ENCODE measurements at regions not wholly inside any gene's neighbourhood (a gene's known extent, or its start where the extent isn't known, plus 50 kb on each side); places are given as distances from the start of the nearest gene placed in this dataset.

DNA sequence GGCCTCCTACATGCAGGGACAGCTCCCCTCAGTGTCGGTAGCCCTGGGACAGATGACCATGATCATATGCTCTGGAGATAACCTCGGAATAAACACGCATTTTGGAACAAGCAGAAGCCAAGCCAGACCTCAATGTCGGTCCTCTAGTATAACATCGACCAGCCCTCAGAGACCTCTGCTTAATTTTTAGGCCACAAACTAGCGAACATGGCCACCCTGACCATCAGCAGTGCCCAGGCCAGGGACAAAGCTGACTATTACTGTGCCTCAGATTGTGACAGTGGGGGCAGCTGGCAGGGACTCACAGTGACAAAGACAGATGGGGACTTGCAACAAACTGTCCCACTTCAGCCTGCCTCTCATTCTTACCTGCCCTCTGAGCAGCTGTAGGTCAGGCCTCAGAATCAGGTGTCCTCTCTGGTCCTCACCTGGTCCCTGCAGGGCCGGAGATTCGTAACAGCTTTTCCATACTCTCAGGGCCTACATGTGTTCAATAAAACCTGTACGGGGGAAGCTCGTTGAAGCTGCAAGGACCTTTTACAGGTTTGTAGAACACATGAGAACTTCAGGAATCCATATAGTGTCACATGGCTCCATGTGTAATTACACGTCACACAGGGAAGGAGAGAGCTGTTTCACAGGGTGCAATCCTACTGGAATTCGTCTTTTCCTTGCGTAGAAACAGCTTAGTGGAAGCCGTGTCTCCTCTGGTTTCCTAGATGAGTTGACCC lies 72.8 kb upstream of the IGLL5 start:
- 83 to 91% methylated on average over 6 to 8 of the region's 14 CpGs for WGBS, 2 donors (ENCODE audit: low coverage in 1 of 2)
- no peaks in the 10 kb centered on the region for H3K36me3 ChIP-seq
- H3K4me3 ChIP-seq: no peak overlapping the region
- ATAC-seq: no peak
- H3K4me1 ChIP-seq: no peaks in the 10 kb centered on the region
- TF ChIP-seq, protein P1, sequence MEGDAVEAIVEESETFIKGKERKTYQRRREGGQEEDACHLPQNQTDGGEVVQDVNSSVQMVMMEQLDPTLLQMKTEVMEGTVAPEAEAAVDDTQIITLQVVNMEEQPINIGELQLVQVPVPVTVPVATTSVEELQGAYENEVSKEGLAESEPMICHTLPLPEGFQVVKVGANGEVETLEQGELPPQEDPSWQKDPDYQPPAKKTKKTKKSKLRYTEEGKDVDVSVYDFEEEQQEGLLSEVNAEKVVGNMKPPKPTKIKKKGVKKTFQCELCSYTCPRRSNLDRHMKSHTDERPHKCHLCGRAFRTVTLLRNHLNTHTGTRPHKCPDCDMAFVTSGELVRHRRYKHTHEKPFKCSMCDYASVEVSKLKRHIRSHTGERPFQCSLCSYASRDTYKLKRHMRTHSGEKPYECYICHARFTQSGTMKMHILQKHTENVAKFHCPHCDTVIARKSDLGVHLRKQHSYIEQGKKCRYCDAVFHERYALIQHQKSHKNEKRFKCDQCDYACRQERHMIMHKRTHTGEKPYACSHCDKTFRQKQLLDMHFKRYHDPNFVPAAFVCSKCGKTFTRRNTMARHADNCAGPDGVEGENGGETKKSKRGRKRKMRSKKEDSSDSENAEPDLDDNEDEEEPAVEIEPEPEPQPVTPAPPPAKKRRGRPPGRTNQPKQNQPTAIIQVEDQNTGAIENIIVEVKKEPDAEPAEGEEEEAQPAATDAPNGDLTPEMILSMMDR (IDR thresholded peaks at IDR 0.05): no peak
- no peaks in the 10 kb centered on the region for H3K9me3 ChIP-seq
- H3K27ac ChIP-seq: no peak overlapping the region
- peaks cover 22% of the 10 kb centered on the region for H3K27me3 ChIP-seq

DNA sequence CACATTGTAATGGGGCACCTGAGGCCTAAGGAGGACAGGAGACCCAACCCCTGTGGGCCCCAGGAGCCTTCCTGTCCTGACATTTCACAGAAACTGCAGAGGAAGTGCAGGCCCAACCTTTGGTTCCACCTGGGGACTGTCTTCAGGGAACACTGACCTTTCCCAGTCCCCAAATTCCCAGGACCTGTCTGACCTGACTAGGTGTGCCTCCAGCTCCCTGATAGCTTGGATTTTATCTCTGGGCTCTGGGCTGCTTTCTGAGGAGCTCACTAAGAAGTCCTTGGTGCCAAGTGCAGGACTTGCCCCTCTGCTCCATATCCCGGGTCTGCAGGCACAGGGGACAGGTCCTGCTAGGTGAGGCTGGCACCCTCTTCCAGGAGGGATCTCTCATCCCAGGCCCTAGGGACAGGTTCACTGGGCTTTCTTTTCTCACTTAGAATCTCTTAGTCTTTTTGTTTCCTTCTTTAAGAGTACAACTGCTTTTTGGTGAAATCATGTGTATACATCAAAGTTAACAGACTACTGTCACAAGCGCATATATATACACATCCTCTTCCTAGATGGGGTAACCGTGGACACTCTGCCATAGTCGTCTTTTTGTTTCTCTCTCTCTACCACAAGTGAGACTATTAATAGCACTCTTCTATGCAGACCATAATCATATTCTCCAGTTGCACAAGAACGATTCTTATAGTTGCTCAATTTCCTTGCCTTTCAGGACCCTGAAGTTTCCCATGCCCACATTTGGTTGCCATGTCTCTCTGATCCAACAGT lies 72.0 kb upstream of the IGLL5 start:
- no peaks in the 10 kb centered on the region for H3K4me1 ChIP-seq
- no peaks in the 10 kb centered on the region for H3K9me3 ChIP-seq
- ATAC-seq: no peak
- peaks cover 14% of the 10 kb centered on the region for H3K27me3 ChIP-seq
- H3K36me3 ChIP-seq: no peaks in the 10 kb centered on the region
- 57 to 68% methylated on average over 5 of the region's 5 CpGs for whole genome bisulfite sequencing, 2 donors (ENCODE audit: low coverage in 1 of 2)
- no peak overlapping the region for H3K27ac ChIP-seq
- TF ChIP-seq EP300 (IDR thresholded peaks at IDR 0.05) (no peak), POLR2AphosphoS5 (IDR thresholded peaks at IDR 0.05) (no peak), POLR2A (IDR thresholded peaks at IDR 0.05) (no peak)
- TF ChIP-seq, protein P1 (IDR thresholded peaks at IDR 0.05): no peak
- H3K4me3 ChIP-seq: no peak overlapping the region

DNA sequence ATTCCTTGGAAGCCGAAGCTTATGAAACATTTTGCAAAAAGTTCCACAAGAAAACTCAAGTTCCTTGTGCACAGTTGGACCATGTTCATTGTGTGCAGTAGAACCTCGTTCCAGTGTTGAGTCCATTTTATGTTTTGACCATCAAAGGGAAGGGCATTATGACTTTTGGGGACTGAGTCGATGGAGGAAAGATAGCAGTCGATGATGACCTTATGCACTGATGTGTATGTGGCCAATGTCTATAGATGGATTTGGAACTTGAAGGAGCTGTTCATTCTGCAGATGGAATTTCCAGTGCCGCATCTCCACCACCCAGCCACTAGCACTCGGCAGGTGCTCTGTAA lies 71.5 kb upstream of the IGLL5 start:
- no peak for ATAC-seq
- H3K9me3 ChIP-seq: no peaks in the 10 kb centered on the region
- 84 to 92% methylated on average over 4 to 5 of the region's 6 CpGs for whole genome bisulfite sequencing, 2 donors (ENCODE audit: low coverage in 1 of 2)

DNA sequence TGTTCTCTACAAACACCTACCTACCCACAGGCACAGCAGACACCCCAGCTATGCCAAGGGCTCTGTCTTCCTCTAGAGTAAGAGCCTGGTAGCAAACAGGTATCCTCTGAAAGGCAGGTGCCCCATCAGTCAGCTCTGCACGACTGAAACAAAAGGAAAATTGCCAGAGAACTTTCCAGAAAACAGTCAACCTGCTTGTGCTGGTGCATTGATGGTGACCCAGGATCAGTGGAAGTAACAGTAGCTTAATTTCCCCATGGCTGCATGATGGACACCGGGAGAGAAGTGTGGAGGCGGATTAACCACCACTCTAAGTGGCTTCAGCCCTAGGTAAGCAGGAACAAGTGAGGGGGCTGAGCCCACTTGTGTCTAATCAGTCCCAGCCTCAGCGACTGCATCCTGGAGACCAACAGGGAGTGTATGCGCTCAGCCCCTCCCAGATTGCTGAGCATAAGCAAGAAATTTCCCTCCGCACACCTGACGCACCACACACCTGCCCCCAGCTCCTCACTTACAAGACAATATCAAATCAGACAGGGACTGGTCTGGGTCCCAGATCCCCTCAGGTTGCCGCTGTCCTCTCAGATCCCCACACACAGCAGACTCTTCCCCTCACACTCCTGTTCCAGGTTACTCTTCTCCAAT lies 70.7 kb upstream of the IGLL5 start:
- peaks cover 17% of the 10 kb centered on the region for H3K27me3 ChIP-seq
- no peaks in the 10 kb centered on the region for H3K9me3 ChIP-seq
- H3K4me3 ChIP-seq: no peak overlapping the region
- H3K27ac ChIP-seq: no peak overlapping the region
- whole genome bisulfite sequencing, 2 donors (ENCODE audit: low coverage in 1 of 2): 76 to 87% methylated on average over 6 of the region's 8 CpGs
- TF ChIP-seq, protein P1 (IDR thresholded peaks at IDR 0.05): no peak
- TF ChIP-seq EP300 (IDR thresholded peaks at IDR 0.05) (no peak), POLR2AphosphoS5 (IDR thresholded peaks at IDR 0.05) (no peak), POLR2A (IDR thresholded peaks at IDR 0.05) (no peak)
- no peaks in the 10 kb centered on the region for H3K36me3 ChIP-seq
- no peak for ATAC-seq
- H3K4me1 ChIP-seq: no peaks in the 10 kb centered on the region

More for the DNA sequence above, 71.5 kb upstream of the IGLL5 start:
- H3K4me1 ChIP-seq: no peaks in the 10 kb centered on the region
- H3K27ac ChIP-seq: no peak overlapping the region
- TF ChIP-seq POLR2A (IDR thresholded peaks at IDR 0.05): no peak
- TF ChIP-seq, protein P1 (IDR thresholded peaks at IDR 0.05): no peak
- TF ChIP-seq POLR2AphosphoS5 (IDR thresholded peaks at IDR 0.05): no peak
- TF ChIP-seq EP300 (IDR thresholded peaks at IDR 0.05): no peak
- H3K27me3 ChIP-seq: peaks cover 14% of the 10 kb centered on the region
- H3K4me3 ChIP-seq: no peak overlapping the region
- H3K36me3 ChIP-seq: no peaks in the 10 kb centered on the region

Data from gastroesophageal sphincter (tissue), 4 donors.